ENCODE measurements at regions not wholly inside any gene's neighbourhood (a gene's known extent, or its start where the extent isn't known, plus 50 kb on each side); places are given as distances from the start of the nearest gene placed in this dataset.

DNA sequence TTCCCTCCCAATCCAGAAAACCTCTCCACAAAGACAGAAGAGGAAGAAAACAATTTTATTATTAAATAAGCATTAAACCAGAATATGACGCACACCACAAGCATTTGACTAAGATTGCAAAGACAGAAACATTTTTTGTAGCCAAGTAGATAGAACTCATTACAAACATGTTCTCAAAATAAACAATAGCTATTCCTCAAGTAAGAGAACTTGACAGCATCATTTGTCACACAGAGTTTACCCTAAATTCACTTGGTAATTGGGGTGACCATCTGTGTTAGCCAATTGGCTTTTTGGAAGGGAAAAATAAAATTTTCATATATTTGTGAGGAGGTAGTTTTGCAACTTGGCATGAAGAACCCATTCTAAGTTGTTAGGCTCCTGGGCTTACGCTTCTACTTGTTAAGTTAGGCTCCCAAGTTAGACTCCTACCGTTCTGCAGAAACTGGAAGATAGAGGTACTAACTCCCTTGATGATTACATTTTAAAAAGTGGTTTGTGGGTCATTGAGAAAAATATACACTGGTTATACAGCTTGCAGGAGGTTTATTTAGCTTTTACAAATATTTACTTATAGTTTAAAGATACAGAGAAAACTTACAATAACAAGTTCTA, 618.6 kb upstream of the CNTNAP2 start:
- Histone ChIP-seq H3K9me3 (replicated peaks; ENCODE audit: control insufficient read depth, insufficient read depth, low read length) (no peaks in the 10 kb centered on the region), H3K27me3 (replicated peaks in 1 of 2; ENCODE audit: control insufficient read depth in 2 of 2, insufficient read depth in 2 of 2, low read length in 1 of 2) (no peaks in the 10 kb centered on the region), H3K9ac (ENCODE audit: control insufficient read depth, insufficient read depth, low read length) (no peak overlapping the region), H3K79me2 (ENCODE audit: control insufficient read depth, insufficient read depth, low read length) (no peaks in the 10 kb centered on the region), H3K4me2 (ENCODE audit: control insufficient read depth, insufficient read depth) (no peak overlapping the region), H2AFZ (ENCODE audit: control insufficient read depth, low read depth, low read length) (no peak overlapping the region), H3K4me3 (no peak overlapping the region), H3K4me1 (ENCODE audit: control insufficient read depth, insufficient read depth, low read length) (no peaks in the 10 kb centered on the region), H3K27ac (ENCODE audit: control insufficient read depth, insufficient read depth) (no peak overlapping the region), H3K36me3 (ENCODE audit: control insufficient read depth in 2 of 2, insufficient read depth in 2 of 2, low read length in 1 of 2) (no peaks in the 10 kb centered on the region), H4K20me1 (ENCODE audit: control insufficient read depth, insufficient read depth) (no peaks in the 10 kb centered on the region)
- POLR2A ChIA-PET: no interaction called here
- no TSS peak for BruUV-seq (replicated peaks)
- CTCF ChIA-PET: no interaction called here
- RAD21 ChIA-PET (ENCODE audit: unreplicated experiment): no interaction called here
- DNase-seq (ENCODE audit: low read depth, low spot score): no peak
- SMC1A ChIA-PET (ENCODE audit: uncharacterized antibody, unreplicated experiment): no interaction called here
- 29% methylated on average over 3 of the region's 3 CpGs for WGBS (ENCODE audit: insufficient coverage, insufficient replicate concordance, low lambda C conversion rate, missing lambda C conversion rate)
- no peak for ATAC-seq
- TF ChIP-seq SMARCA5 (IDR thresholded peaks at IDR 0.05) (no peak), RBBP5 (conservative IDR thresholded peaks at IDR 0.05) (no peak), CHD2 (IDR thresholded peaks at IDR 0.05; ENCODE audit: borderline replicate concordance, low read depth, low read length) (no peak), YBX1 (IDR thresholded peaks at IDR 0.05) (no peak), MXI1 (IDR thresholded peaks at IDR 0.05; ENCODE audit: low read depth, low read length) (no peak), BCL11A (IDR thresholded peaks at IDR 0.05; ENCODE audit: low read depth, low read length) (no peak), FOXK2 (IDR thresholded peaks at IDR 0.05) (no peak), GABPA (IDR thresholded peaks at IDR 0.05; ENCODE audit: low read depth) (no peak)
- TF ChIP-seq, protein P1, sequence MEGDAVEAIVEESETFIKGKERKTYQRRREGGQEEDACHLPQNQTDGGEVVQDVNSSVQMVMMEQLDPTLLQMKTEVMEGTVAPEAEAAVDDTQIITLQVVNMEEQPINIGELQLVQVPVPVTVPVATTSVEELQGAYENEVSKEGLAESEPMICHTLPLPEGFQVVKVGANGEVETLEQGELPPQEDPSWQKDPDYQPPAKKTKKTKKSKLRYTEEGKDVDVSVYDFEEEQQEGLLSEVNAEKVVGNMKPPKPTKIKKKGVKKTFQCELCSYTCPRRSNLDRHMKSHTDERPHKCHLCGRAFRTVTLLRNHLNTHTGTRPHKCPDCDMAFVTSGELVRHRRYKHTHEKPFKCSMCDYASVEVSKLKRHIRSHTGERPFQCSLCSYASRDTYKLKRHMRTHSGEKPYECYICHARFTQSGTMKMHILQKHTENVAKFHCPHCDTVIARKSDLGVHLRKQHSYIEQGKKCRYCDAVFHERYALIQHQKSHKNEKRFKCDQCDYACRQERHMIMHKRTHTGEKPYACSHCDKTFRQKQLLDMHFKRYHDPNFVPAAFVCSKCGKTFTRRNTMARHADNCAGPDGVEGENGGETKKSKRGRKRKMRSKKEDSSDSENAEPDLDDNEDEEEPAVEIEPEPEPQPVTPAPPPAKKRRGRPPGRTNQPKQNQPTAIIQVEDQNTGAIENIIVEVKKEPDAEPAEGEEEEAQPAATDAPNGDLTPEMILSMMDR (IDR thresholded peaks at IDR 0.05 in 2 of 3, conservative IDR thresholded peaks at IDR 0.05 in 1 of 3; ENCODE audit: control insufficient read depth in 2 of 3, extremely low read depth in 1 of 3, insufficient read depth in 1 of 3, low read depth in 3 of 3, low read length in 3 of 3): no peak
- FAIRE-seq: no peak
- intact Hi-C loops (cut with micrococcal nuclease; ENCODE audit: unreplicated experiment) (no loop called here), in situ Hi-C loops (cut with MboI) (no loop called here)
